Left colon (tissue), 2 donors: ENCODE measurements at regions not wholly inside any gene's neighbourhood (a gene's known extent, or its start where the extent isn't known, plus 50 kb on each side); places are given as distances from the start of the nearest gene placed in this dataset.

Experiments used
- ATAC-seq: fragments of 200-7000 bp; cut with Tn5 transposase; one replicate; pipeline ENCODE4 v1.9.1; 2020; ENCODE audit warnings: mild to moderate bottlenecking, moderate library complexity
- DNase-seq, 2 donors: peaks; one replicate each; pipeline ENCODE4 v3.0.0-alpha.2; 2020
- intact Hi-C, 2 donors: fragments of 100-400 bp; cut with DNase I in 1 of 2; cut with micrococcal nuclease in 1 of 2; formaldehyde crosslinking; loops; one replicate each; pipeline versions ENCODE4 v1.11.2 to v1.14.0; 2022; cut with DNase I, micrococcal nuclease
- donor health status: DM: no; HTN: no; CAD: no.
- donor health status: DM: yes; HTN: yes; CAD: no.

GRCh38 chr1:115893545-115893944 lies 52.6 kb upstream of the NHLH2 start:
- DNase-seq (no peak), ATAC-seq (no peak)
- intact Hi-C loops, result no loop called here

GRCh38 chr1:115898020-115898419 lies 57.1 kb upstream of the NHLH2 start:
- ATAC-seq, result no peak
- intact Hi-C loops, result no loop called here
- no peak for DNase-seq

- no peak for DNase-seq
- intact Hi-C loops, result no loop called here
- no peak for ATAC-seq
Measured at GRCh38 chr1:115900856-115901255, 59.9 kb upstream of the NHLH2 start.

GRCh38 chr1:115906627-115907026 lies 65.7 kb upstream of the NHLH2 start:
- intact Hi-C loops, result no loop called here
- ATAC-seq (no peak), DNase-seq (no peak)

DNA sequence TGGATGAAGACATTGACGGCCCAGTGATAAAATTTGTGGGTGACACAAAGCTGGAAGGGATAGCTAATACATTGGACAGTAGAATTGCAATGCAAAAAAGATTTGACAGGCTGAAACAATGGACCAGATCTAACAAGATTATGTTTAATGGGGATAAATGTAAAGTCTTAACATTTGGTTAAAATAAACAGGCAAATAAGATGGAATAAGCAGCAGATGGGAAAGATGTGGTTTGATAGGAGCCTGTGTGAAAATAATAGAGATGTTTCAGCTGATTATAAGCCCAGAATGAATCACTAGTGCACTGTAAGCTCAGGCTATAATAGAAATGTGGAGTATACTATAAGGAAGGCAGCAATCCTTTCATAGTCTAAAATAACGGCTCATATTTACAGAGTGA lies 66.2 kb upstream of the NHLH2 start:
- DNase-seq (no peak), ATAC-seq (no peak)
- intact Hi-C loops, result no loop called here

DNA sequence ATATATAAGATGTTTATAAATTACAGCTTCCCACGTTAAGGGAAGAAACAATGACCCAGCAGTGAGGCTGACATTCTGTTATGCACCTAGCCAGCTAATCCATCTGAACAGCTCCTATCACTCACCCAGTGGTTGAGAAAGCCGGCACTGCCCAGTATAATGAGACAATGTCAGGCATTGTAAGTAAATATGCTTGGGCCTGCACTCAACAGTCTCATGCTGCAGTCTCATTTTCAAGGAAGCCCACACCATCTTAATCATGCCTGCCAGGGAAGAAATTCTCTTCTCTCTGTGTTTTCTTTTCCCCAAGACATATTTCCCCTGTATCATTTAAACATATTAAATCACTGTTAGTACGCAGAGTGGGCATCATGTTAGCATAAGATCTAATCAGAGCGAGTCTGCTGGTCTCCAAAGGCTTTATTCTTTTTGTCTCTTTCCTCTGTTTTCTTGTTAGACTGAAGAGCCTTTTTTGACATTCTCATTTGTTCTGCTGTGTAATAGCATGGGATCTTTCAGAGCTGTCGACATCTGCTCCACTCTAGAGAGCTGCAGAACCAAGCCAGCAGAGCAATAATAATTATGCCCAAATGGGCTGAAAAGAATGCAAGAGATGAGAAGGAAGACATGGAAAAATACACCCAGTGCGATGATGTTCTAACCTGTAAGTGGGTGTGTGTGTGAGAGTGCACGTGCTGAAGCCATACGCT lies 67.6 kb upstream of the SLC22A15 start:
- ATAC-seq (no peak), DNase-seq (no peak)
- intact Hi-C loops, result no loop called here

GRCh38 chr1:115910231-115910630 lies 66.1 kb upstream of the SLC22A15 start:
- no peak for ATAC-seq
- intact Hi-C loops, result no loop called here
- no peak for DNase-seq

- no peak for DNase-seq
- intact Hi-C loops, result no loop called here
- peak; percentile 52 for ATAC-seq
Measured at GRCh38 chr1:115911294-115911693, 65.0 kb upstream of the SLC22A15 start.

DNA sequence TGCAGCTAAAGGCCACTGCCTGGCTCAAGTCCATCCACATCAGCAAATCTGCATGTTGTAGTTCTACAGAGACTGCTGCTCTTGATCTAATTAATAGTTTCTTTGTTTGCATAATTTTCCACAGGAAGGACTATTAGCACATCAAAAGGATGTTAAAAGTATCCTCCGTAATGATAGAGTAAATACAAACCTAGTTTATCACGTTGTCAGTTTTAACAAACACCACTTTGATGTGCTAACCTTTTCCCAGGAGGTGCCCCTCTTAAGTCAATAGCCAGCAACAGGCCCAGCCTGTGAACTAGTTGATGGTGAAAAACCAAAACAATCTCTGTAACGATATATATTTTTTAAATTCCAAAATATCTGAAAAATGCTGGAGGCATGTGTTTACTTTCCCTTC lies 64.2 kb upstream of the SLC22A15 start:
- no peak for DNase-seq
- intact Hi-C loops, result no loop called here
- no peak for ATAC-seq

DNA sequence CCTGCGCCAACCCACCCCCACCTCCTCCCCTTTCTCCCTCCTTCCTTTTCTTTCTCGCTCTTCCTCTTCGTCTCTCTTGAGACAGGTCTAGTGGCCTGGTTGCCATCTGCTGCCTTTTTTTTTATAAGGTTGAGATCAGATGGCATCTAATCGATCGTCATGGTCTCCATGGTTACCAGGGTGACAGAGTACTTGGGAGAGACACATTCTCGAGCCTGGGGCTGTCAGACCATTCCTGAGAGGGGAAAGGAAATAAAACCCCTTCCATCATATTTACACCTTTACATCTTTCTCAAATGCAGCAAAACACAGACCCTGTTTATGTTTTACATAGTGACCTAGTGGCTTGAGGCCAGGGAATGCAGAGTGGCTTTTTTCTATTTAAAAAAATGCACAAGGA lies 53.5 kb upstream of the SLC22A15 start:
- intact Hi-C loops, result no loop called here
- ATAC-seq, result no peak
- no peak for DNase-seq

DNA sequence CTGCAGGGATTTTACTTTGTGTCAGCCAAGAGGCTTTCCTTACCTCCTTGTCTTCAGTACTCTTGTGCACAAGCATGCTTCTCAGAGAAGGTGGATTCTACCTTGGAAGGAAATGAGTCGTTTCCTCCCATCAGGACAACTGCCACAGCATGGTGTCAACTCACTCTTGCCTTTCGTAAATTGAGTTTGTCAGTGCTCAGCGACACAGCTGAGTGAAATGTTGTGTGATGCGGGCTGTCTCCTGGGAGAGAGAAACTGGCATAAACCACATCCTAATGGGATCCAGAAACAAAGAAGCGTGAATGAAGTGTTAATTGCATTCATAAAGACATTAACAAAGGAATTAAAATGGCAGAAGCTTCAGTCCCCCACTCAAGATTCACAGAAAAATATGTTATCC lies 51.5 kb upstream of the SLC22A15 start:
- intact Hi-C loops, result no loop called here
- ATAC-seq (no peak), DNase-seq (no peak)

DNA sequence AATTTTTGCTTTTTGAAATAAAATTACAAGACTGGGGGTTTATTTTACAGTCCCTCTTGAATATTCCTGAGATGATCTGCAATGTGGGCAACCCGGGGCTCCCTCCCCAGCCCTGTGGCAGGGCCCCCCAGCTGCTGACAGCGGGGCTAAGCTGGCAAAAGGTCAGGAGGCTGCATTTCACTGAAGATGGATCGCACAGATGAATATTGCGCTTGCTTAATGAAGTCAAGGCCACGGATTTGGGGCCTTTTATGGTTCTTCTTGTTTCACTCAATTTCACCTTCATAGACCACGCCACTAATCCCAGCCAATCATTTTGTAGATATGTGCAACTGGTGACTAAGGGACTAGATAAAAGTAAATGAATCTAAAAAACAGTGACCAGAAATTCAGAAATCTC lies 50.8 kb upstream of the SLC22A15 start:
- no peak for ATAC-seq
- DNase-seq, result no peak
- intact Hi-C loops, result no loop called here
